DMS153 (cell line): ENCODE measurements at regions not wholly inside any gene's neighbourhood (a gene's known extent, or its start where the extent isn't known, plus 50 kb on each side); places are given as distances from the start of the nearest gene placed in this dataset.
"Not testable (repeated sequence)": the region's sequence is repeated elsewhere in the genome, so short reads cannot be mapped to it uniquely, and the experiment has no call there.

Experiments
- DNase-seq: peaks from one replicate; lab custom pipeline; 2025; lab: John Stamatoyannopoulos, UW

DNA sequence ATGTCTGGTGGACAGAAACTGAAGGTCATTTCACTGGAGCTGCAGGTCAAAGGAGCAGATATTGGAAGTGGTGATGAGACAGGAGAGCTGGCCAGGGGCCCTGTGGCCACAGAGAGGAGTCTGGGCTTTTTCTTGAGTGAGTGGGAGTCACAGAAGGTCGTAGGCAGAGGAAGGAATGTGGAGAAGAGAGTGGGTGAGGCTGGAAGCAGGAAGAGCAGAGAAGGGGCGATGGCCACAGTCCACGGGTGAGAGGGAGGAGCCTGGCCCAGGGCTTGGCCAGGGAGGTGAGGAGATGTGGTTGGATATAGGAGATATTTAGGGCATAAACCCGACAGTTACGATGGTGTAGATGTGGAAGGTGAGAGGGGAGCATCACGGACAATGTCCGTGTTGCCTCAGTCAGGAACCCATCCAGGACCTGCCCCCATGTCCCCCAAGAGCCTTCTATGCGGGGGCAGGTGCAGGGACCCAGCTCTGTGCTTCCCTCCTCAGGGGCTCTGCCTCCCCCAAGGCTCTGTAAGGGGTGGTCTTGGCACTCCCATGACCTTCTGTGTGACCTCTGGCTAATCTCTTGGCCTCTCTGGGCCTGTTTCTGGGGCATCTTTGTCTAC, 150.5 kb upstream of the PTPN1 start:
- no peak for DNase-seq

DNA sequence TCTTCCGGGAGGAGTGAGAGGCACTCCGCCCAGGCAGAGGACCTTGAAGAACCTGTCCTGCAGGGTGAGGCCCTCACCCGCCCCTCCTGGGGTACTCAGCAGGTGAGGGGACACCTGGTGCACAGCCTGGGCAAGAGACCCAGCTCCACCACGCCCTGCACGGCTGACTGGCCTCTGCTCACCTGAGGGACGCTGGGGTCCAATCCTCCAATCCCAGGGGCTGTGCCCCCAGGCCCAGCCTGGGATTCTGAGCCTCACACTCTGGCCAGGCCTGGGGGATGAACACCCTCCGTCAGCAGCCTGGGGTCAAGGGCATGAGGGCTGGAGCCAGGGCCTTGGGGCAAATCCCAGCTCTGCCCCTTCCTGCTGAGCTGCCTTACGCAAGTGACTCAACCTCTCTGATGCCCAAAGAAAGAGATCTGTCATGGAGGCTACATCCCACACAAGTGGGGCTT, 149.9 kb upstream of the PTPN1 start:
- no peak for DNase-seq

DNA sequence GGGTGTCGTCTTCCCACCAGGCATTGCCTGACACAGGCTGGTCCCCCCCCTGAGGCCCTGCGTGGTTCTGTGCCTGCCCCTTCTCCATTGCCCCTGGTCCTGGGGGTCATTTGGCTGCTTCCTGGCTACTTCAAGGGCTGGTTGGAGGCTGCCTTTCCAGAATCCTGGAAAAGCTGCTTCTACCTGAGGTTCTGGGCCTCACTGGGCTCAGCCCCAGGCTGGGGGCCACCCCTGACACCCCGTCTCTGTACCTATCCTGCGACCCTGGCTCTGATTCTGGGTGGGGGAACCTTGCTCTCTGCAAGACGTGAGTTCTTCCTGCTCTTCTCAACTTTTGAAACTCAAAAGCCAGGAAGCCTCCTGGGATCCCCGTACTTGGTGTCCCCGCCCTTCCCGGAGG, 149.3 kb upstream of the PTPN1 start:
- DNase-seq: no peak

DNA sequence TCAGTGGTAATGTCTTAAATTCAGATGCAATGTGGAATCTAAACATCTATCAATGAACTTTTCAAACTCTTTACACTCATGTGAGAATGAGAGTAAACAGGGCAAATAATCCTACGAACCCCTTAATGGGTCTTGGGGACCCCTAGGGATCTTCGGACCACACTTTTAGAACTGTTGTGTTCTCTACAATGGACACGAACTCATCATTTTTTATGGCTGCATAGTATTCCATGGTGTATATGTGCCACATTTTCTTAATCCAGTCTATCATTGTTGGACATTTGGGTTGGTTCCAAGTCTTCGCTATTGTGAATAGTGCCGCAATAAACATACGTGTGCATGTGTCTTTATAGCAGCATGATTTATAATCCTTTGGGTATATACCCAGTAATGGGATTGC, 148.0 kb upstream of the PTPN1 start:
- not testable (repeated sequence) for DNase-seq

DNA sequence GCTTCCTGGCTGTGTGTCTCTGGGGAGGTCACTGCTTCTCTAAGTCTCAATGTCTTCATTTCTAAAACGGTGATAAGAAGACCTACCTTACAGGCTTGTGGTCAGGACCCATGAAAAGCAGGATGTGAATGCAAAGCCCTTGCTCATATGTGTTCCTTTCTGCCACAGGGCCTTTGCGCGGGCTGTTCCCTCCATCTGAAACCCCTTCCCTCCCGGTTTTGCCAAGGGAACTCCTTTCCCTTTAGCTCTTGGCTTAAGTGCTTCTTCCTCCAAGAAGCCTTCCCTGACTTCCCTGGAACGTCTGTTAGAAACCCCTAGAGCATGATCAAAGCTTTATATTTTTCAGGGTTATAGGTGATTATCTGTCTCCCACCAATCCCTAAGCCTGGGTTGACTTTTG, 147.2 kb upstream of the PTPN1 start:
- no peak for DNase-seq

DNA sequence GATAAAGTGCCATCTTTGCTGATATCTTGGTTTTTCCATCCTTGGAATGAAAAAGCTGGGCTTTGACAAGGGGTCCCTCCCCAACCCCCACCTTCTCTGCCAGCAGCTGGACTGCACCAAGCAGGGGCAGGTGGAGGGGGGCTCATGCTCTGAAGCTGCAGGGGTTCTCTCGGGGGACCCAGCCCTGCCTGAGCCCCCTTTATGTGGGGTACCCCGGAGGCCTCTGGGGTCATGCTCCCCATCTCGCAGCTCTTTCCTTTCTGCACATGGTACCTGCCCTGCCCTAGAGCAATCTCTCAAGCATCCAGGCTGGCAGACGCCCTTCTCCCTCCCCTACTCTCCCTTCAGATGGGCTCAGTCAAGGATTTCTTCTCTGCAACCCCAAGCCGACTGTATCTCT, 146.7 kb upstream of the PTPN1 start:
- DNase-seq: no peak

DNA sequence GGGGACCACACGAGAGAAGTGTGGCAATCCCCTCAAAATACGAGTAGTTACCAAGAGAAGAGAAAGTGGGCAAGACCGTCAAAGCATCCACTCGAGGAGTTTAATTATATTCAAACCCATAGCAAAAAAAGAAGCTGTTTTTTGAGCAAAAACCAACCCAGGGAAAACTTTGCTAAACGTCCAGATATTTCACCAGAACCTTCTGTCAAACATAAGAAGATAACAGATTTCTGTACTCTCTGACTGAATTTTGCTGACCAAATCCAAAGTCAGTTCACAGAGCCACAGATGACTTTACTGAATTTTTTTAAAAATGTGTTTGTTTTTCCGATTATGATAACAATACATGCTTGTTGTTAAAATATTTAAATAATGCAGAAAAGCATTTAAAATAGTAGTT, 145.6 kb upstream of the PTPN1 start:
- no peak for DNase-seq

DNA sequence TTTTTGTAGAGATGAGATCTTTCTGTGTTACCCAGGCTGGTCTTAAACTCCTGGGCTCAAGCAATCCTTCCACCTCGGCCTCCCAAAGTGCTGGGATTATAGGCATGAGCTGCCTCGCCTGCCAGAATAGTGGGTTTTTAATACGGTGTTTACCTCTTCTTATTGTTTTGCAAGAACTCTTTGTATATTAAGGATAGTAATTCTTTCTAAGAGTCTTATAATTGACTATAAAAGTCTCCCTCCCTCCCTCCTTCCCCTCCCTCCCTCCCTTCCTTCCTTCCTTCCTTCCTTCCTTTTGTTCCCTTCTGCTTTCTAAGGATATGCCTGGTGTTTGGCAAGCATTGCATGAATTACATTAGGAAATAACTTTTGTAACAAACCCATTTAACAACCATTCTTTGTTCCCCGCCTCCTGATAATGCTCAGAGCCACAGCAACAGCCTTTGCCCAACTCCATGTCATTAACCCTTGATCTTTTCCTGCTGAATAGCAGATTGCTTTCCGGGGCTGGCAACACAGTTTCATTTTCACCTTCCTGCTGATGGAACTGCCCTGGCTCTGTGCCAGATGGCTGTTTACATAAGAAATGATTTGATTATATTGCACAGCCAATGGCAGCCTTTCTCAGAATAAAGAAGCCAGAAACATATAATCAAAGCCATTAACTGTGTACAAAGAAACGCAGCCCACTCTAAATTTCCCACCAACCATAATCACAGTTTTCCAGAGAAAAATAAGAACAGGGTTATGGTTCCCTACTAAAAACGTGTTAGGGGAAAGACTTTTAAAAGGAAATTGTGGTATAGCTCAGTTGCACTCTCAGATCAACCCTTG, 143.7 kb upstream of the PTPN1 start:
- peak; percentile 95 for DNase-seq

DNA sequence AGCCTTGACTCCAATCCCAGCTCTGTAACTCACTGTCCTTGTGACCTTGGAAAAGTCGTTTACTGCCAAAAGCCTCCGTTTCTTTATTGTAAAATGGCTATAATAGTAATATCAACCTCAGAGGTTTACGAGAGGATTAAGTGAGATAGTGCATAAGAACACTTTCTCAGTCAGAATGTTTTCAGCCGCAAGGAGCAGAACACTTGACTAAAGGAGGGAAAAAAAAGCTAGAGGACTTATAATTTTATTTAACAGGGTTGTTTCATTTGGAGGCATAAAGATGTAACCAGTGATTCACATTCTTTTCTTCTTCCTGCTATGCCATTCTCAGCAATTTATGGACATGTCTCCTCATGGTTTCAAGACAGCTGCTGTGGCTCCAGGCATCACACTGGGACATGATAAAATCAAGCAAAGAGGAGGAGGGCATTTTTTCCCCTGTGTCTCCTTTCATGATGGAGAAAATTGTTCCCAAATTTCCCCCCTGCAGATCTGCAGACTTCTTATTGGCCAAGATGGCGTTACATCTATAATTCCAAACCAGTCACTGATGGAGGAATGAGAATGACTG, 143.0 kb upstream of the PTPN1 start:
- no peak for DNase-seq

DNA sequence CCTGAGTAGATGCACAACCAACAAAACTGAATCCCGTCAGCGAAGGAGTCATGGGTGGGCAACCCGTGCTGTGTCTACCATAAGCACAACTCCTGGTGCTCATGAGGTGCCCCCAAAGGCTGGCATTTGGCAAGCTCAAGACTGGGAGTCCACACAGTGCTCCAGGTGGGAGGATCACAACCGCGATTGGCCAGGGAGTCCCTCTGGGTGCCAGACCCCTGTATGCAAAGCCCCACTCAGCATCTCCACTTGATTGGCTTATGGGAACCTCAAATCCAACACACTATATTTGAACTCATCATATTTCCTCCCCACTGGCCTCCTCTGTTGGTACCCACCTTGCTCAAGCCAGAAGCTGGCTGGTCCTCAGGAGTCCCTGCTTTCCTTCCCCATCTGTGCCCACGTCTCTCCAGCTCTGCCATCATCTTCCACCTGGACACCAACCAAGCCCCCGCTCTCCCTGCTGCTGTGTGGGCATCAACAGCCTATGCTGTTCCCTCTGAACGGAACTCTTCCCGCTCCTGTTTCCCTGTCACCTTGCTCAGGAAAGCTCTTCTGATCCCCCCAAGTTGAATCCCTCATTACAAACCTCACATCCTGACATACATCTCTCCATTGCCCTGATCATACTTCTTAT, 142.3 kb upstream of the PTPN1 start:
- no peak for DNase-seq

DNA sequence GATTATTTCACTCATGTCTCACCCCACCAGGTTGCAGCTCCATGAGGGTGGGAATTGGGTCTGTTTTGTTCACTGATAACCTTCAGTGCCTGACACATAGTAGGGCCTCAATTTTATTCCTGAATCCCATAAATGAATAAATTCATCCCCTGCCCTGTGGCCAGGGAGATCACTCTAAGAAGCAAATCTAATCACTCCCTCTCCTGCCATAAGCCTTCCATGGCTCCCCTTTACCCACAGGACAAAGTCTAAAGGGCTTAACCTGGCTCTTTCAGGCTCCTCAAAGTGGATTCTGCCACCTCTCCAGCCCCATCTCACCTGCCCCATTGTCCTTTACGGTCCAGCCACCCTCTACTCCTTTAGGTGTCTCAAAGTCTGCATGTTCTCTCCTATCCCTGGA, 141.8 kb upstream of the PTPN1 start:
- DNase-seq: no peak

DNA sequence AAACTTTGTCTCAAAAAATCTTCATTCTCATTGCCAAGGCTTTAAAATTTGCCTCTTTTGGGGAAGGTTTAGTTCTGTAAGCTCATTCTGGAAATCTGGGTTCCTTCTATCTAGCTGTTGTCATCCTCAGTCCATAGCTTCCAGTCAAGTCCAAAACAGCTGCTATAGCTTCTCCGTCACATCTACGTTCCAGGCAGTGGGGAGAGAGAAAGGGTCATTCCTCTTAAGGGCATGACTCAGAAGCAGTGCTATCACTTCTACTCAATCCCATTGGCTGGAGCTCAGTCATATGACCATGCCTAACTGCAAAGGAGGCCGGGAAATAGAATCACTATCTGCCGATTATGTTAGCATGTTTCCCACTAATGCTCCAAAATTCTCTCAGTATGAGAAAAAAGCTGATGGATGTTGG, 141.4 kb upstream of the PTPN1 start:
- DNase-seq: no peak

DNA sequence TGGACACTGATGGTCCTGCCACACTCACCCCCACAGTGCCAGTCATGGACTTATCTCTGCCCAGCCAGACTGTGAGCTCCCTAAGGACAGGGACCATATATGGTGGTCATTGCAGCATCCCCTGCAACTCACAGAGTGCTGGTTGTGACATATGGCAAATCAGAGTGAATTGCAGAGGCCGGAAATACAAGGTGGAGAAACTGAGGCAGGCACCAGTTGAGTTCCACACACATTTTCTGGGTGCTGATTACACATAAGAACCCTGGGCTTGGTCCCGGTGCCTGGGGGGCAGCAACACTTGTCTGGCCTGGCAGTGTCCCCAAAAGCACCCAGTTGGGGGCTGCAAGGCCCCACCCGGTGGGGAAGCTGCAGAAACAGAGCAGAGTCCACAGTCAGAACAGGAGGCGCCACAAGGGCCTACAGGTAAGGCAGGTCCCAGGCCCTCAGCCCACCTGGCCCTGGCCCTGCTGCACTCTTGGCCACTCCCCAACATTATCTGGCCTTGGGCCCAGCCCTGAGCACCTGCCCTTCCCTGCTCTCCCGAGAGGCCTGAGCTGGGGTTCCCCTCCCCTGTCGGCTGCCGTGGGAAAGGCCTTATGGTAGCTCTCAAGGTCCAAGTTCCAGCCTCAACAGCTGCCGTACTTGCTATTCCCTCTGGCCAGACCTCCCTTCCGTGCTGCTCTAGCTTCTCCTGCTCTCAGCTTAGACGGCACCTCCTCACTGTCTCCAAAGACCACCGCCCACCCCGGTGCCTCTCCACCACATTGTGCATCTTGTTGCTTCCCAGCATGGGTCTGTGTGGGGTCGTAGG, 140.8 kb upstream of the PTPN1 start:
- DNase-seq: peak; percentile 85

DNA sequence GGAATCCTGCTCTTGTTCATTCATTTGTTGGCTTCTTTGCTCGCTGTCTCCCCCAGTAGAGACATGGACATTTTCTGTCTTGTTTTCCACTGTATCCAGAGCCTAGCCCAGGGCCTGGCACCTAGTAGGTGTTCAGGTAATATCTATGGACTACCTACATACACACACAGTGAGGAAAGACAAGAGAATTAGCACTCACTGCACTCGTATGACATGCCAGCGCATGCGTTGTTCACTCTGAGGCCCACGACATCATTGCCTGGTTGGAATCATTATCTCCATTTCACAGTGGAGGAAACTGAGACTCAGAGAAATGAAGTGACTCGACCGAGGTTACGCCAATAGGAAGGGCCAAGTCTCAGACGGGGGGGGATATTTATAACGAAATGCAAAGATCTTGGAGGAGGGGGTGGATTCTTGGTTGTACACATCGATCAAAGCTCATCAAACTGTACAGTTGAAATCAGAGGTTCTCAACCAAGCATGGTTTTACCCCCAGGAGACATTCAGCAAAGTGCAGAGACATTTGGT, 140.1 kb upstream of the PTPN1 start:
- DNase-seq: no peak

DNA sequence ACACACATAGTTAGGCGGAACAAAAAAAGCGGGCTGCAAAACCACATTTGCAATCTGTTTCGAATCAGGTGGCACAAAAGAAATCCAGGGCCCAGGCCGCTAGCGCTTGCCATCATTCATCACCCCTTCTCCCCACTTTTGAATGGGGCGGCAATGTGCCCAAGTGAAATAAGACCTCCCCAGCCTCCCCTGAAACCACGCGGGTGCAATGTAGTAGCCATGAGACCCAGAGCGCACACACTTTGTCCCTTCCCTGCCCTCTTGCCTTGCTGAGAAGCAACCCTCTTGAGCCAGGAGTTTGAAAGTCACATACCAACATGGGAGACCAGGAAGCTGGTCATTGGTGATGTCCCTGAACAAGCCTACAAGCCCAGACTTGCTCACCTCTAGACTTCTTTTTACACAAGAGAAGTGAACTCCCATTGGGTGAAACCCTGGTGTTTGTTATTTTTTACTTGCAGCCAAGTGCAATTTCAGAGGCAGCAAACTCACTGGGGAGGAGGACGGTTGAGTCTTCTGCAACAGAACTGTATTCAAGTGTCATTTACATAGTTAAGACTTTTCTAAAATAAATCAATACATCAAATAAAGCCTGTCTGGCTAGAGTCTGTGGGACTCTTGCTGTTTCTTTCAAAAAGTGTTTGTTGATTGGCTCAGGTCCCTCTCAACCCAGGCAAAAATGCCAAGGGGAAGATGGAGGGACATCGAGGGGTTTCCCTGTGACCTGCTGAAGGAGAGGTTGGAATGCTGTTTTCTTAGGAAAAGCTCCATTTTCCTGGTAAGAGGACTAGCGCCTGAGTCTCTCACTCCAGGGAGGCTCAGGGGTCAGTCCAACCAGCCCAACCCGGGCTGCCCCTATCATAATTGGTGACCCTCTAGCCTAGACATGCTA, 138.1 kb upstream of the PTPN1 start:
- peak; percentile 92 for DNase-seq

DNA sequence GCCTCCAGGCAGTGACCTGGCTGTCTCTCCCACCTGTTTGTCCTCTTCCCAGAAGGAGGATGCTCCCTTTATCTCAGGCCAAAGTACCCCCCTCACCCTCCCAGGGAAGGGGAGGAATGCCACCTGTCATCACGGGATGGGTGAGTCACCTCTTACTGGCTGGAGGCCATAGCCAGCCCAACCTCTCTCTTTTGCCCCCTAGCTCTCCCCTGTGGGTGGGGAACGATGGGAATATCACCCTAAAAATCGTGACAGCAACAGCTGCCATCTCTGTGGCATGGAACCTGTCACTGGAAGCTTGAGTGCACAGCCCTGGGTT, 137.5 kb upstream of the PTPN1 start:
- DNase-seq: no peak

DNA sequence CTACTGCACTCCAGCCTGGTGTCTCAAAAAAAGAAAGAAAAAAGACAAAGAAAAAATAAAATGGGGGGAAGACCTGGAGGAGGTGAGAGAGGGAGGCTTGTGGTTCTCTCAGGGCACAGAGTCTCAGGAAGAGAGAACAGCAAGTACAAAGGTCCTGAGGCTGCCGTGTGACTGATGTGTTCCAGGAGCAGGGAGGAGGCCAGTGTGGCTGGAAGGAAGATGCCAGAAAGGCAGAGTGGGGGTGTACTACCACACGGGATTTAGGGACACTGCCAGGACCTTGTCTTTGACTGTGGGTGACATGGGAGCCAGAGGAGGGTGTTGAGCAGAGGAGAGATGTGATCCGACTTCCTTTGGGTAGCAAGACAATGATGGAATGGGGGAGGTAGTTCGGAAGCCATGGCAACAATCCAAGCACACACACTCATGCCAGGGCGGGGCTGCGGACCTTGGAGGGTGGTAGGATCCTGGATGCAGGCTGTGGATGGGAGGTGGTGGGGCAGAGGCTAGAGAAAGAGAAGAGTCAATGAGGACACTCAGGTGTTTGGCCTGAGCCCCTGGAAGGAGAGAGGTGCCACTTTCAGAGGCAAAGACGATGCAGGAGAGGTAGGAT, 136.4 kb upstream of the PTPN1 start:
- peak; percentile 36 for DNase-seq

DNA sequence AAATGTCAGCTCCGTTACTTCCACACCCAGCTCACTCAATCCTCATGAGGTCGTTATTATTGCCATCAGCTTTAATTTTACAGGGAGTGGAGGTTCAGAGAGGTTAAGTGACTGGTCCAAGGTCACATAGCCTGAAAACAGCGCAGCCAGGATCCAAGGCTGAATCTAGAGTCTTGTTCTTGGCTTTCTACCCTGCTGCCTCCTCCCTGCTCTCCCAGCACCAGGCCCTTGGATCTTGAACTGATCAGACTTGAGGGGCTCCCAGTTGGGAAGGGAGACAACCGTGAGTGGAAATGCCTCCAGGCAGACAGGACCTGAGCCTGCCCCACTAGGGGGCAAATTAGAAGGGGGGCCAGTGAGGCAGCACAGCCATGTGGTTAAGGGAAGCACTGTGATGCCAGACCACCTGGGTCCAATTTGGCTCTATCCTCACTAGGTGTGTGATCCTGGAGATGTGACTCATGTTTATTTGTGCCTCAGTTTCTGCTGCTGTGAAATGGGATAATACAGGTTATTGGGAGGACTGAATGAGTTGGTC, 135.6 kb upstream of the PTPN1 start:
- DNase-seq: no peak

DNA sequence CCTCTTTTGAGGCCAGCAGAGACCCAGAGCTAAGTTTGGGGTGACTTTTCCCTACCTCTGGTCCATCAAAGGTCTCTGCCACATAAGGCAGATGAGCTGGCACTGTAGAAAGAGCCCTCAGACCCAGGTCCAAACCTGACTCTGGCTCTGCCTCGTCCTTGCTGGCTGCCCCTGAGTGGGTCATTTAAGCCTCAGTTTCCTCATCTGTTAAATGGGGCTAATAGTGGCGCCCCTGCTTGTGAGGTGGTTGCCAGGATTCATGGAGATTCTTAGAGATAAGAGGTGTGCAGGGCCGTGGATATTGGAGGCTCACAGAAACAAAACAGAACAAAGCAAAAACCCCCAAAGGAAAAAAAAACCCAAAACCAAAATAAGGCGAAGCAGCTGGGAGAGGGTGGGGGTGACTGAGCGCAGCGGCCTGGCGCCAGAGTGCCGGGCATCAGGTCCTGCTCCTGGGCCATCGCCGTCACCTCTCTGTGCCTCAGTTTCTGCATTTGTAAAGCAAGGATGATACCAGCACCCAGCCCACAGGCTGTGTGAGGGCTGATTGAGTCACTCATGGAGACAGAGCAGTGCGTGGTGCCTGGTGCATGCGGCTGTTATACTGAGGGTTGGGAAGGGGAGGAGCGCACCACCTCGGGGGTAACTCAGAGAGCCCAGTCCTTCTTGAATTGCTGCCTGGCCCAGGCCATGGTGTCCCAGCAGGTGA, 133.8 kb upstream of the PTPN1 start:
- no peak for DNase-seq
